WTC11 (cell line): ENCODE measurements at regions not wholly inside any gene's neighbourhood (a gene's known extent, or its start where the extent isn't known, plus 50 kb on each side); places are given as distances from the start of the nearest gene placed in this dataset.

ENCODE experiments used
- ATAC-seq: fragments of 200-7000 bp; cut with Tn5 transposase; 2 replicates; pipeline ENCODE4 v1.10.0; 2021; ENCODE audit warnings: mild to moderate bottlenecking, moderate library complexity
- CTCF ChIA-PET: fragments of 300-600 bp; sonication (Branson Sonifier 250); formaldehyde crosslinking; loops from one replicate; lab custom pipeline; 2021; ENCODE audit warnings: antibody characterized with exemption; lab: Charles Lee
- POLR2A ChIA-PET: fragments of 350-600 bp; sonication (Branson Sonifier 250); formaldehyde crosslinking; loops from one replicate; lab custom pipeline; 2021; ENCODE audit warnings: antibody characterized with exemption; lab: Charles Lee
- DNase-seq: peaks from one replicate; pipeline ENCODE4 v3.0.0; 2021; ENCODE audit warnings: low spot score
- H3K27ac Mint-ChIP-seq: 2 replicates; pipeline ENCODE4 v1.8.0; 2021; ENCODE audit warnings: mixed read lengths
- H3K27me3 Mint-ChIP-seq: 2 replicates; pipeline ENCODE4 v1.8.0; 2021; ENCODE audit warnings: low read depth, mild to moderate bottlenecking, moderate library complexity, mixed read lengths
- H3K36me3 Mint-ChIP-seq: 2 replicates; pipeline ENCODE4 v1.8.0; 2021; ENCODE audit warnings: mixed read lengths
- H3K4me1 Mint-ChIP-seq: 2 replicates; pipeline ENCODE4 v1.8.0; 2022; ENCODE audit warnings: mixed read lengths
- H3K4me3 Mint-ChIP-seq: 2 replicates; pipeline ENCODE4 v1.8.0; 2021; ENCODE audit warnings: mild to moderate bottlenecking, moderate library complexity, mixed read lengths
- H3K9me3 Mint-ChIP-seq: 2 replicates; pipeline ENCODE4 v1.8.0; 2021; ENCODE audit warnings: mixed read lengths
- CTCF ChIP-seq: fragments of 200-600 bp; IDR thresholded peaks from 2 replicates; pipeline ENCODE4 v1.8.0; 2022; ENCODE audit warnings: antibody characterized with exemption
- E2F1 ChIP-seq: sonication (generic); formaldehyde crosslinking; IDR thresholded peaks from 2 replicates; pipeline ENCODE4 v1.8.0; 2022; ENCODE audit warnings: mild to moderate bottlenecking, missing genetic modification reagents
- E2F5 ChIP-seq: sonication (generic); formaldehyde crosslinking; IDR thresholded peaks from 2 replicates; pipeline ENCODE4 v1.8.1; 2022; ENCODE audit warnings: mild to moderate bottlenecking, moderate library complexity, missing genetic modification reagents
- EMX1 ChIP-seq: fragments of 250-450 bp; sonication (Bioruptor Pico); IDR thresholded peaks from 2 replicates; pipeline ENCODE4 v1.8.0; 2021; ENCODE audit warnings: mild to moderate bottlenecking
- GABPB1 ChIP-seq: sonication (generic); formaldehyde crosslinking; IDR thresholded peaks from 2 replicates; pipeline ENCODE4 v1.8.1; 2023; ENCODE audit warnings: mild to moderate bottlenecking, missing genetic modification reagents
- JAZF1 ChIP-seq: fragments of 250-450 bp; sonication (Bioruptor Pico); IDR thresholded peaks from 2 replicates; pipeline ENCODE4 v1.9.0; 2021; ENCODE audit warnings: moderate library complexity, mild to moderate bottlenecking, inconsistent platforms
- MAX ChIP-seq: sonication (generic); formaldehyde crosslinking; IDR thresholded peaks from 2 replicates; pipeline ENCODE4 v1.8.0; 2022; ENCODE audit warnings: mild to moderate bottlenecking, missing genetic modification reagents
- MXD4 ChIP-seq: fragments of 250-450 bp; sonication (Bioruptor Pico); IDR thresholded peaks from 2 replicates; pipeline ENCODE4 v1.8.0; 2021; ENCODE audit warnings: mild to moderate bottlenecking, moderate library complexity, borderline replicate concordance
- PRRX2 ChIP-seq: fragments of 250-450 bp; sonication (Bioruptor Pico); IDR thresholded peaks from 2 replicates; pipeline ENCODE4 v1.8.0; 2021; ENCODE audit warnings: mild to moderate bottlenecking
- RELA ChIP-seq: sonication (generic); formaldehyde crosslinking; IDR thresholded peaks from 2 replicates; pipeline ENCODE4 v1.8.1; 2022; ENCODE audit warnings: missing genetic modification reagents, mild to moderate bottlenecking, borderline replicate concordance
- SMAD4 ChIP-seq: sonication (generic); formaldehyde crosslinking; IDR thresholded peaks from 2 replicates; pipeline ENCODE4 v1.8.0; 2022; ENCODE audit warnings: mild to moderate bottlenecking, missing genetic modification reagents
- SOX15 ChIP-seq: fragments of 250-450 bp; sonication (Bioruptor Pico); IDR thresholded peaks from 2 replicates; pipeline ENCODE4 v1.9.0; 2021; ENCODE audit warnings: mild to moderate bottlenecking
- TEAD4 ChIP-seq: sonication (generic); formaldehyde crosslinking; IDR thresholded peaks from 2 replicates; pipeline ENCODE4 v1.8.0; 2022; ENCODE audit warnings: mild to moderate bottlenecking, missing genetic modification reagents
- USF2 ChIP-seq: sonication (generic); formaldehyde crosslinking; IDR thresholded peaks from 2 replicates; pipeline ENCODE4 v1.8.1; 2023; ENCODE audit warnings: mild to moderate bottlenecking, missing genetic modification reagents, moderate library complexity
- ZNF396 ChIP-seq: fragments of 250-450 bp; sonication (Bioruptor Pico); IDR thresholded peaks from 2 replicates; pipeline ENCODE4 v1.8.0; 2021; ENCODE audit warnings: mild to moderate bottlenecking, moderate library complexity, borderline replicate concordance

GRCh38 chr10:3239066-3239919 is 66.7 kb upstream of the PITRM1 start:
- Mint-ChIP-seq H3K9me3 (peaks cover 6% of the 10 kb centered on the region), H3K27me3 (peaks cover 2% of the 10 kb centered on the region; the same call in 1 of the 2 replicates), H3K27ac (no peak overlapping the region), H3K36me3 (no peaks in the 10 kb centered on the region), H3K4me3 (no peak overlapping the region), H3K4me1 (peaks cover 7% of the 10 kb centered on the region)
- POLR2A ChIA-PET: no interaction called here
- ATAC-seq (peak; percentile 94), DNase-seq (peak; percentile 84)
- CTCF ChIA-PET: interaction anchor here (0.7 to 1.6 kb wide), 3 partner anchors 24 to 42 kb away, joined by 3 to 4 read pairs (median 3); no protein-coding TSS in a partner anchor
- TF ChIP-seq SOX15 (CRISPR knock-in tag): no peak
- no peak for TF ChIP-seq PRRX2
- no peak for TF ChIP-seq E2F5
- TF ChIP-seq RELA: no peak
- TF ChIP-seq GABPB1 (CRISPR knock-in tag): no peak
- peak; percentile 74 for TF ChIP-seq CTCF

GRCh38 chr10:3238115-3238871 is 65.7 kb upstream of the PITRM1 start:
- Mint-ChIP-seq H3K4me3 (no peak overlapping the region), H3K27me3 (peaks cover 2% of the 10 kb centered on the region; the same call in 1 of the 2 replicates), H3K9me3 (peaks cover 6% of the 10 kb centered on the region), H3K4me1 (peaks cover 7% of the 10 kb centered on the region), H3K27ac (no peak overlapping the region), H3K36me3 (no peaks in the 10 kb centered on the region)
- DNase-seq (no peak), ATAC-seq (no peak)
- TF ChIP-seq MXD4 (CRISPR knock-in tag): no peak
- TF ChIP-seq TEAD4 (CRISPR knock-in tag): no peak
- no peak for TF ChIP-seq JAZF1 (CRISPR knock-in tag)
- no peak for TF ChIP-seq USF2
- no peak for TF ChIP-seq E2F1
- POLR2A ChIA-PET: no interaction called here
- CTCF ChIA-PET: interaction anchor here (1.1 kb wide), 1 partner anchor 41 kb away, joined by 3 read pairs; no protein-coding TSS in a partner anchor

GRCh38 chr10:3237530-3237929 is 64.9 kb upstream of the PITRM1 start:
- POLR2A ChIA-PET: no interaction called here
- Mint-ChIP-seq H3K27me3 (peaks cover 2% of the 10 kb centered on the region; the same call in 1 of the 2 replicates), H3K27ac (no peak overlapping the region), H3K4me1 (peaks cover 3% of the 10 kb centered on the region), H3K4me3 (no peak overlapping the region), H3K9me3 (peaks cover 6% of the 10 kb centered on the region), H3K36me3 (no peaks in the 10 kb centered on the region)
- ATAC-seq (no peak), DNase-seq (no peak)
- CTCF ChIA-PET: no interaction called here
- no peak for TF ChIP-seq EMX1 (CRISPR knock-in tag)
- no peak for TF ChIP-seq TEAD4 (CRISPR knock-in tag)
- TF ChIP-seq MAX (CRISPR knock-in tag): no peak
- no peak for TF ChIP-seq SMAD4 (CRISPR knock-in tag)
- TF ChIP-seq ZNF396: no peak
